ENCODE measurements at regions not wholly inside any gene's neighbourhood (a gene's known extent, or its start where the extent isn't known, plus 50 kb on each side); places are given as distances from the start of the nearest gene placed in this dataset.
"Not testable (repeated sequence)": the region's sequence is repeated elsewhere in the genome, so short reads cannot be mapped to it uniquely, and the experiment has no call there.

DNA sequence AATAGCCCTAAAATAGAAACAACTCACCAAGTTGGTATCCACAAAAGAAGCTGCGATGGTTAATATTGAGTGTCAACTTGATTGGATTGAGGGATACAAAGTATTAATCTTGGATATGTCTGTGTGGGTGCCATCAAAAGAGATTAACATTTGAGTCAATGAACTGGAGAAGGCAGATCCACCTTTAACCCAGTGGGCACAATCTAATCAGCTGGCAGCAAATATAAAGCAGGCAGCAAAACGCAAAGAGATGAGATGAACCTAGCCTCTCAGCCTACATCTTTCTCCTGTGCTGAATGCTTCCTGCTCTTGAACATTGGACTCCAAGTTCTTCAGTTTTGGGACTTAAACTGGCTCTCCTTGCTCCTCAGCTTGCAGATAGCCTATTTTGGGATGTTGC is 277.6 kb upstream of the RAI14 start:
- not testable (repeated sequence) for H3K36me3 ChIP-seq; H3K27ac ChIP-seq; H3K4me3 ChIP-seq; DNase-seq (ENCODE audit: low spot score in 2 of 2); H3K9me3 ChIP-seq; H3K4me1 ChIP-seq; H3K27me3 ChIP-seq
- 86% methylated on average over 2 of the region's 2 CpGs for WGBS

DNA sequence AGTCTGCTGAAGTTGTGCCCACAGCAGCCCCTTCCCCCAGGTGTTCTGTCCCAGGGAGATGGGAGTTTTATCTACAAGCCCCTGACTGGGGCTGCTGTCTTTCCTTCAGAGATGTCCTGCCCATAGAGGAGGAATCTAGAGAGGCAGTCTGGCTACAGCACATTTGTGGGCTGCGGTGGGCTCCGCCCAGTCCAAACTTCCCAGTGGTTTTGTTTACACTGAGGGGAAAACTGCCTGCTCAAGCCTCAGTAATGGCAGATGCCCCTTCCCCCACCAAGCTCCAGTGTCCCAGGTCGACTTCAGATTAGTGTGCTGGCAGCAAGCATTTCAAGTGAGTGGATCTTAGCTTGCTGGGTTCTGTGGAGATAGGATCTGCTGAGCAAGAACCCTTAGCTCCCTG is 267.4 kb upstream of the RAI14 start:
- WGBS = 56% methylated on average over 2 of the region's 3 CpGs
- H3K9me3 ChIP-seq; H3K4me3 ChIP-seq; H3K4me1 ChIP-seq; DNase-seq (ENCODE audit: low spot score in 2 of 2); H3K36me3 ChIP-seq; H3K27ac ChIP-seq; H3K27me3 ChIP-seq: not testable (repeated sequence)

DNA sequence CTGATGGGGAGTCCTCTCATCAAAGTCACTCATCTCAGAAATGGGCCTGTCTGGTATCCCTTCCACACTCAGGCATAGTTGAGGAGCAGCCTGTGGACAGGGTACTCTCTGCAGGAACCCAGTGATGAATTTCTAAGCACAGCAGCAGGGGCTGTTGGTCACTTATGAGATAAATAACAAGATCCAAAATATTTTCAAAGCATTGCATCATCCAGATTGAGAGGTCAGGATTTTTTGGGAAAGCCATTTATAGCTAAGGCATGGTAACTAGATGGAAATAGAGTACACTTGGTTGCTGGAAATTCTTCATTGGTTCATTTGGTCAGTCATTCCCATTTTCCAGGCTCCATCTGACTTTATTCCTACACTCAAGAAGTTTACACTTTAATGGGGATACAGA is 246.8 kb upstream of the RAI14 start:
- Histone ChIP-seq H3K27me3 (no peaks in the 10 kb centered on the region), H3K27ac (no peak overlapping the region), H3K9me3 (no peaks in the 10 kb centered on the region), H3K4me1 (peaks cover 6% of the 10 kb centered on the region), H3K36me3 (no peaks in the 10 kb centered on the region), H3K4me3 (no peak overlapping the region)
- DNase-seq (ENCODE audit: low spot score in 2 of 2) = no peak
- TF ChIP-seq EP300 (IDR thresholded peaks at IDR 0.05) (no peak), POLR2AphosphoS5 (IDR thresholded peaks at IDR 0.05) (no peak), POLR2A (IDR thresholded peaks at IDR 0.05) (no peak)
- TF ChIP-seq, protein P1, sequence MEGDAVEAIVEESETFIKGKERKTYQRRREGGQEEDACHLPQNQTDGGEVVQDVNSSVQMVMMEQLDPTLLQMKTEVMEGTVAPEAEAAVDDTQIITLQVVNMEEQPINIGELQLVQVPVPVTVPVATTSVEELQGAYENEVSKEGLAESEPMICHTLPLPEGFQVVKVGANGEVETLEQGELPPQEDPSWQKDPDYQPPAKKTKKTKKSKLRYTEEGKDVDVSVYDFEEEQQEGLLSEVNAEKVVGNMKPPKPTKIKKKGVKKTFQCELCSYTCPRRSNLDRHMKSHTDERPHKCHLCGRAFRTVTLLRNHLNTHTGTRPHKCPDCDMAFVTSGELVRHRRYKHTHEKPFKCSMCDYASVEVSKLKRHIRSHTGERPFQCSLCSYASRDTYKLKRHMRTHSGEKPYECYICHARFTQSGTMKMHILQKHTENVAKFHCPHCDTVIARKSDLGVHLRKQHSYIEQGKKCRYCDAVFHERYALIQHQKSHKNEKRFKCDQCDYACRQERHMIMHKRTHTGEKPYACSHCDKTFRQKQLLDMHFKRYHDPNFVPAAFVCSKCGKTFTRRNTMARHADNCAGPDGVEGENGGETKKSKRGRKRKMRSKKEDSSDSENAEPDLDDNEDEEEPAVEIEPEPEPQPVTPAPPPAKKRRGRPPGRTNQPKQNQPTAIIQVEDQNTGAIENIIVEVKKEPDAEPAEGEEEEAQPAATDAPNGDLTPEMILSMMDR (IDR thresholded peaks at IDR 0.05) = no peak

DNA sequence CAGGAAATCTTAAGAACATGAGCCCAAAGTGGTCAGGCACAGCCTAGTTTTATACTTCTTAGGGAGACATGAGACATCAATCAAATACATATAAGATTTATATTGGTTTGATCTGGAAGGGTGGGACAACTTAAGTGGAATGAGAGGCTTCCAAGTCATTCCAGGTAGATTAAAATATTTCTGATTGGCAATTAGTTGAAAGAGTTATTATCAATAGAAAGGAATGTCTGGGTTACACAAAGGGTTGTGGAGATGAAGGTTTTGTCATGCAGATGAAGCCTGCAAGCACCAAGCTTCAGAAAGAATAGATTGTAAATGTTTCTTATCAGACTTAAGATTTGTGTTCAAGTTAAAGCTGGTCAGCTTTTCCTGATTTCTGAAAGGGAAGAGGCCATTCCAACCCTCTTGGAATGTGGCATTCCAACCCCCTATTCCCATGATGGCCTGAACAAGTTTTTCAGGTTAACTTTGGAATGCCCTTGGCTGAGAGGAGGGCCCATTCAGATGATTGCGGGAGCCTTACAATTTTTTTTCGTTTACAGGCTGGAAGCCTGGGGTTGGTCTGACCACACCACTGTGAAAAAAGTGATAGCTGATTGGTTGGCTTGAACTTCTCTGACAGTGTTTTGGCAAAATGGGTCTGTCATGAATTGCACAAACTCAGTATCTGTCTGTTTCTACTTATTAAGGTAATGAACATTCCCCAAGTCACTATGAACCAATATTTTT is 245.6 kb upstream of the RAI14 start:
- WGBS = 41% methylated on average over 2 of the region's 2 CpGs
- Histone ChIP-seq H3K9me3 (no peaks in the 10 kb centered on the region), H3K36me3 (no peaks in the 10 kb centered on the region), H3K4me3 (no peak overlapping the region), H3K4me1 (peaks cover 6% of the 10 kb centered on the region), H3K27me3 (no peaks in the 10 kb centered on the region), H3K27ac (no peak overlapping the region)
- no peak for TF ChIP-seq POLR2A (IDR thresholded peaks at IDR 0.05)
- TF ChIP-seq POLR2AphosphoS5 (IDR thresholded peaks at IDR 0.05) = no peak
- TF ChIP-seq, protein P1 (IDR thresholded peaks at IDR 0.05) = no peak
- no peak for TF ChIP-seq EP300 (IDR thresholded peaks at IDR 0.05)
- no peak for DNase-seq (ENCODE audit: low spot score in 2 of 2)

DNA sequence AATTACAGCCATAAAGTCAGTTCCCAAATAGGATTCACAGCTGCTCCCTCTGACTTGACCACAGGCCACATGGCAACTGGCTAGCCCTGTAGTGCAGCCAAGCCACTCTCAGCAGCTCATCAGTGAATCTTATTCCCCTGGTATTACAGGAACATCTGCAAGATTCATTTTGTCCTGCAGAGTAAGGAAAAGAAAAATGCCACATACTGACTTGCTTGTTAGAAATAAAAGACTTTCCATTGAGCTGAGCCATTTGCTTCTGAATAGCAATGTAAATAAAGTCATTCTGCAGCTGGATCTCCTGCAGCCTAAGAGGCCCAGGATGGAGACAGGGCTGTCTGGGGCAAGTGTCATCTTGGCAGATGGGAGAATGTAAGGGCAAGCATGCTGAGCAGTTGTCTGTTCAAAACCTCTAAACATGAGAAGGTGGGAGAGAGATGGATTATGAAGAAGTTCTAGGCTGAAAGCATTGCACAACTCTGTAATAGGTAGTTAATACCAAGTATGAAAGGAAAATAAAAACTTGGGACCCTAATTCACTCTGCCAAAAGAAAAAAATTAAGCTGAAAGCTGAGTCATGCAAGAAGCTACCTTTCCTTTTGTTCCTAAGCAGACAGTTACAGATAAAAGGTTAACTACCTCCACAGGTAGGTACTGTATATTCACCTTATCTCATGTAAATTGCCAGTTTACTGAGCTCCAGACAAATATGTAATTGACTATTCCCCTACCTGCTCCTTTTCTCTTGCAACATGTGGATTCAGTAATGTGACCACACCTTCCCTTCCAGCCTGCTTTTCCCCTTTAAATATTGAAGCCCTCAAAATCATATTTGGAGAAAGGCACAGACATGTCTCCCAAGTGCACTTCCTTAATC is 244.4 kb upstream of the RAI14 start:
- no peaks in the 10 kb centered on the region for H3K9me3 ChIP-seq
- H3K27me3 ChIP-seq = no peaks in the 10 kb centered on the region
- no peak for TF ChIP-seq POLR2AphosphoS5 (IDR thresholded peaks at IDR 0.05)
- H3K4me3 ChIP-seq = no peak overlapping the region
- peaks cover 6% of the 10 kb centered on the region for H3K4me1 ChIP-seq
- no peak overlapping the region for H3K27ac ChIP-seq
- no peaks in the 10 kb centered on the region for H3K36me3 ChIP-seq
- DNase-seq (ENCODE audit: low spot score in 2 of 2) = no peak

DNA sequence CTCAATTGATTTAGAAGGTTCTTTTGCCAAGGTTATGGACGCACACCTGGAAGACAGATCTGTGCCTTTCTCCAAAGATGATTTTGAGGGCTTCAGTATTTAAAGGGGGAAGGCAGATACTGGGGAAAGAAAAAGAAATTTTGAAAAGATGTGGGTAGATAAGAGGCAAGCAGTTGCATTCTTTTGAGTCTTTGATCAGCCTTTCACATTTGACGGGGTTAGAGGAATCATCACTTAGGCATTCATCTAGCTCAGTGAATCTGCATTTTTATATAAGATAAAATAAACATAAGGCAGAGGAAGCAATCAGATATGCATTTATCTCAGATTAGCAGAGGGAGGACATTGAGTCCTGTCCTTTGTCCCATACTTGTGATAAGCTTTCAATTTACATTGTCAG is 243.4 kb upstream of the RAI14 start:
- Histone ChIP-seq H3K4me1 (peaks cover 6% of the 10 kb centered on the region), H3K27ac (no peak overlapping the region), H3K4me3 (no peak overlapping the region), H3K36me3 (no peaks in the 10 kb centered on the region), H3K9me3 (no peaks in the 10 kb centered on the region), H3K27me3 (no peaks in the 10 kb centered on the region)
- no peak for DNase-seq (ENCODE audit: low spot score in 2 of 2)
- 68% methylated on average over 2 of the region's 2 CpGs for WGBS
- TF ChIP-seq, protein P1 (IDR thresholded peaks at IDR 0.05) = no peak
- TF ChIP-seq POLR2A (IDR thresholded peaks at IDR 0.05) = no peak
- TF ChIP-seq POLR2AphosphoS5 (IDR thresholded peaks at IDR 0.05) = no peak
- no peak for TF ChIP-seq EP300 (IDR thresholded peaks at IDR 0.05)

All from suprapubic skin (tissue), 4 donors.